SU-DHL-6 (cell line): ENCODE measurements at regions not wholly inside any gene's neighbourhood (a gene's known extent, or its start where the extent isn't known, plus 50 kb on each side); places are given as distances from the start of the nearest gene placed in this dataset.

Source experiments
- H2AFZ ChIP-seq: fragments of 200-600 bp; sonication (generic); 2 replicates; pipeline ENCODE4 v1.6.1; 2014; ENCODE audit warnings: low read depth, mild to moderate bottlenecking, moderate library complexity, mixed read lengths, antibody characterized with exemption, low read length; ENCODE audit not compliant: severe bottlenecking
- H3F3A ChIP-seq: fragments of 200-600 bp; shearing (Covaris generic); 2 replicates; pipeline ENCODE4 v1.6.0; 2016; ENCODE audit warnings: antibody characterized with exemption, mild to moderate bottlenecking; ENCODE audit not compliant: insufficient read depth
- H3K27ac ChIP-seq: fragments of 200-600 bp; sonication (generic); 2 replicates; pipeline ENCODE4 v1.5.1; 2016; ENCODE audit warnings: low read depth, mild to moderate bottlenecking, low read length, moderate library complexity, mixed read lengths
- H3K27me3 ChIP-seq: fragments of 200-600 bp; sonication (generic), shearing (Covaris generic); 2 replicates; pipeline ENCODE4 v1.6.0; 2014; ENCODE audit warnings: mild to moderate bottlenecking, low read length
- H3K36me3 ChIP-seq: fragments of 200-600 bp; sonication (generic); 2 replicates; pipeline ENCODE4 v1.6.1; 2014; ENCODE audit warnings: mild to moderate bottlenecking, low read length, mixed read lengths
- H3K4me2 ChIP-seq: fragments of 300-600, 200-600 bp; shearing (Covaris generic), sonication (generic); 2 replicates; pipeline ENCODE4 v1.6.0; 2014; ENCODE audit warnings: low read length, low read depth, mild to moderate bottlenecking; ENCODE audit not compliant: poor library complexity, severe bottlenecking
- H3K4me3 ChIP-seq: fragments of 200-600 bp; sonication (generic); 2 replicates; pipeline ENCODE4 v1.5.1; 2014; ENCODE audit warnings: antibody characterized with exemption, low read length, mild to moderate bottlenecking, mixed read lengths; ENCODE audit not compliant: insufficient read depth, poor library complexity, severe bottlenecking
- H3K79me2 ChIP-seq: fragments of 200-600 bp; sonication (generic); 2 replicates; pipeline ENCODE4 v1.6.1; 2014; ENCODE audit warnings: mild to moderate bottlenecking, low read length, moderate library complexity; ENCODE audit not compliant: insufficient read depth
- H3K9ac ChIP-seq: fragments of 200-600 bp; sonication (generic); 2 replicates; pipeline ENCODE4 v1.7.0; 2014; ENCODE audit warnings: mild to moderate bottlenecking, low read length
- H3K9me2 ChIP-seq: fragments of 200-600 bp; sonication (generic); replicated peaks from 2 replicates; pipeline ENCODE4 v1.6.1; 2014; ENCODE audit warnings: low read length; ENCODE audit not compliant: insufficient read depth
- H3K9me3 ChIP-seq: fragments of 200-600 bp; sonication (generic); 2 replicates; pipeline ENCODE4 v1.6.1; 2014; ENCODE audit warnings: low read length, mixed read lengths; ENCODE audit not compliant: insufficient read depth
- H4K20me1 ChIP-seq: fragments of 200-600 bp; sonication (generic); 2 replicates; pipeline ENCODE4 v1.6.1; 2014; ENCODE audit warnings: low read depth, mild to moderate bottlenecking, antibody characterized with exemption, low read length, moderate library complexity, mixed read lengths
- EZH2phosphoT487 ChIP-seq: fragments of 200-600 bp; sonication (generic), shearing (Covaris generic); conservative IDR thresholded peaks from 2 replicates; pipeline ENCODE4 v1.6.1; 2018; ENCODE audit warnings: mild to moderate bottlenecking, antibody characterized with exemption, low read length, moderate library complexity, mixed read lengths
- TF ChIP-seq, protein P1 (sequence below): fragments of 200-600 bp; sonication (generic); IDR thresholded peaks from one replicate; pipeline ENCODE4 v1.5.1; 2017; ENCODE audit warnings: antibody characterized with exemption, mild to moderate bottlenecking, low read length, moderate library complexity; ENCODE audit not compliant: insufficient read depth, poor library complexity, severe bottlenecking

DNA sequence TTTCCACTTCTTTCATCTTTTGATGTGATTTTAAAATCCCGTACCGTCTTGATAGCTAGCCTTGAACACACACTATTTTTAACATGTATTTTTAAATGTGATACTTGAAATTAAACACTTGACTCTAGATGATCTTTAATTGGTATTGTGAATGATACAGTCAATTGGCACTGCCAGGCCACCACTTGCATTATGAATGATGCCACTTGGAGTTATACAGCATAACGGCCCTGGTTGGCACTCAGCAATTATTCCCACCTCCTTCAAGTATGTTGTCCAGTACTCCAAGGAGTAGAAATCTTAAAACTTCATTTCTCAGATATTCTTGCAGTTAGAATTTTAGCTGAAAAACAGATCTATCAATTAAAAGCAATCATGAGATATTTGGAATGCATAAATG lies 62.9 kb downstream of the TENT5A start:
- H3K9me2 ChIP-seq, result no peaks in the 10 kb centered on the region
- no peaks in the 10 kb centered on the region for H3K9me3 ChIP-seq
- no peak overlapping the region for H3K27ac ChIP-seq
- no peaks in the 10 kb centered on the region for H3K27me3 ChIP-seq
- no peak overlapping the region for H3K4me2 ChIP-seq
- H4K20me1 ChIP-seq, result no peaks in the 10 kb centered on the region
- H3K4me3 ChIP-seq, result no peak overlapping the region
- no peak overlapping the region for H3K9ac ChIP-seq
- H3K79me2 ChIP-seq, result no peaks in the 10 kb centered on the region
- TF ChIP-seq, protein P1, sequence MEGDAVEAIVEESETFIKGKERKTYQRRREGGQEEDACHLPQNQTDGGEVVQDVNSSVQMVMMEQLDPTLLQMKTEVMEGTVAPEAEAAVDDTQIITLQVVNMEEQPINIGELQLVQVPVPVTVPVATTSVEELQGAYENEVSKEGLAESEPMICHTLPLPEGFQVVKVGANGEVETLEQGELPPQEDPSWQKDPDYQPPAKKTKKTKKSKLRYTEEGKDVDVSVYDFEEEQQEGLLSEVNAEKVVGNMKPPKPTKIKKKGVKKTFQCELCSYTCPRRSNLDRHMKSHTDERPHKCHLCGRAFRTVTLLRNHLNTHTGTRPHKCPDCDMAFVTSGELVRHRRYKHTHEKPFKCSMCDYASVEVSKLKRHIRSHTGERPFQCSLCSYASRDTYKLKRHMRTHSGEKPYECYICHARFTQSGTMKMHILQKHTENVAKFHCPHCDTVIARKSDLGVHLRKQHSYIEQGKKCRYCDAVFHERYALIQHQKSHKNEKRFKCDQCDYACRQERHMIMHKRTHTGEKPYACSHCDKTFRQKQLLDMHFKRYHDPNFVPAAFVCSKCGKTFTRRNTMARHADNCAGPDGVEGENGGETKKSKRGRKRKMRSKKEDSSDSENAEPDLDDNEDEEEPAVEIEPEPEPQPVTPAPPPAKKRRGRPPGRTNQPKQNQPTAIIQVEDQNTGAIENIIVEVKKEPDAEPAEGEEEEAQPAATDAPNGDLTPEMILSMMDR, result no peak
- no peak for TF ChIP-seq EZH2phosphoT487
- no peaks in the 10 kb centered on the region for H3K36me3 ChIP-seq
- no peaks in the 10 kb centered on the region for H3F3A ChIP-seq
- no peak overlapping the region for H2AFZ ChIP-seq

DNA sequence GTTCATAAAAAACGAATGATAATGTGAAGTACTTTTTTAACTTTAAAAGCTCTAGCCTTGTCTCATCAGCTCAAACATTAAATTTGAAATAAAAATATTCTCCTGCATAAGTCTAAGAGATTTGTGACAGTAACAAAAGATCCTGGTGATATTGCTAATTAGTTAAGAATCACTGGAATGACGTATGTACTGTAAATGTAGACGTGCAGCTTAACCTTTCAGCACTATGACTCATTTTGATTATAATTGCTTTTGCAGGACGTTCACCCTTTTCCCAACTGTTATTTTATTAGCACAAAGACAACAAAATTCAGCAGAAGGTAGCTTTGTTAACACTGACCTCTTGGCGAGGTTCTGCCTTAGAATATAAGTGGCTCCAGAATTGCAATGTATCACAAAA lies 68.6 kb downstream of the TENT5A start:
- TF ChIP-seq, protein P1, result no peak
- no peak for TF ChIP-seq EZH2phosphoT487
- H3K9me3 ChIP-seq, result no peaks in the 10 kb centered on the region
- H3K79me2 ChIP-seq, result no peaks in the 10 kb centered on the region
- H2AFZ ChIP-seq, result no peak overlapping the region
- H3K27me3 ChIP-seq, result no peaks in the 10 kb centered on the region
- H3K4me3 ChIP-seq, result no peak overlapping the region
- H3K9me2 ChIP-seq, result no peaks in the 10 kb centered on the region
- H3K27ac ChIP-seq, result no peak overlapping the region
- no peaks in the 10 kb centered on the region for H4K20me1 ChIP-seq
- H3K4me2 ChIP-seq, result no peak overlapping the region
- no peaks in the 10 kb centered on the region for H3F3A ChIP-seq
- no peak overlapping the region for H3K9ac ChIP-seq
- no peaks in the 10 kb centered on the region for H3K36me3 ChIP-seq

DNA sequence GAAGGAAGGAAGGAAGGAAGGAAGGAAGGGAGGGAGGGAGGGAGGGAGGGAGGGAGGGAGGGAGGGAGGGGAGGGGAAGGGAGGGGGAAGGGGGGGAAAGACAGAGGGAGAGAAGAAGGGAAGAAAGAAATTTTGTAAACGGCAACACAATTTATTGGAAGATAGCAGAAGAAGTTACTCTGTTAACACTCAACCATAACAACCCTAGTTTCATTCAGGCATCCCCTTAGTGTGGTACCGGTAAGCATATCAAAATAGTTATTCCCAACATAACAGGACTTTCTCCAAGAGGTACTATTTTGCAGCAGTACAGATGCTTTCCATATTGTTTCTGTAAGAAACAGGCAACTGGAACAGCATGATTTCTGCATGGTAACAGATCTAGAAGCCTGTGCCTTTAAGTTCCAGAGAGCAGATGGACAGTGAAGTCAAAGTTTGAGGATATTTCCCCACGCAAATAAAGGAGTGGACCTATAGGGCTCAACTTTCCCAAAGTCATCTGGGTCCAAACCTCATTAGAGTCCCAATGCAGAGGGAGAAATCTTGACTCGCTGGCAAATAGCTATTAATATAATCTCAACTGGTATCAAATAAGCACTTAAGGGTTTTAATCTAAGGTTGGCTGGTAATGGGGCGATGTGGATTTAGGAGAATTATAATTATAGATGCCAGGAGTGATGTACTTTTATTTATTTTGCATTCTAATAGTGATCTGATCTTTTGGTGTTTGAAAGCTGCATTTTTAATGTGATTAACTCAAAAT lies 69.4 kb downstream of the TENT5A start:
- Histone ChIP-seq H3K9ac (no peak overlapping the region), H2AFZ (no peak overlapping the region), H3K4me2 (no peak overlapping the region), H3K9me3 (no peaks in the 10 kb centered on the region), H3K36me3 (no peaks in the 10 kb centered on the region), H3K27me3 (no peaks in the 10 kb centered on the region), H3K9me2 (no peaks in the 10 kb centered on the region), H3K4me3 (no peak overlapping the region), H4K20me1 (no peaks in the 10 kb centered on the region), H3F3A (no peaks in the 10 kb centered on the region), H3K79me2 (no peaks in the 10 kb centered on the region), H3K27ac (no peak overlapping the region)
- TF ChIP-seq EZH2phosphoT487, result no peak
- TF ChIP-seq, protein P1, result no peak
